Activated naive CD4-positive, alpha-beta T cell treated with anti-CD3 and anti-CD28 coated beads, Interleukin-2, amount 50 U/mL, for 16 hours (primary cell): ENCODE measurements at regions not wholly inside any gene's neighbourhood (a gene's known extent, or its start where the extent isn't known, plus 50 kb on each side); places are given as distances from the start of the nearest gene placed in this dataset.
"Not testable (repeated sequence)": the region's sequence is repeated elsewhere in the genome, so short reads cannot be mapped to it uniquely, and the experiment has no call there.

Experiments used
- DNase-seq: peaks from one replicate; pipeline ENCODE4 v3.0.0-alpha.2; 2020

GRCh38 chr6:163745536-163746400 is 331.2 kb downstream of the QKI start:
- no peak for DNase-seq

- DNase-seq, result no peak
Measured at GRCh38 chr6:163744256-163744925, 329.9 kb downstream of the QKI start.

GRCh38 chr6:163743796-163744195 is 329.3 kb downstream of the QKI start:
- DNase-seq, result no peak

GRCh38 chr6:163741743-163742363 is 327.3 kb downstream of the QKI start:
- no peak for DNase-seq

GRCh38 chr6:163741342-163741741 is 326.8 kb downstream of the QKI start:
- DNase-seq, result no peak

- DNase-seq, result no peak
Measured at GRCh38 chr6:163739966-163740365, 325.4 kb downstream of the QKI start.

- DNase-seq, result no peak
Measured at GRCh38 chr6:163739408-163739725, 324.8 kb downstream of the QKI start.

- DNase-seq, result no peak
Measured at GRCh38 chr6:163738725-163739407, 324.3 kb downstream of the QKI start.

- no peak for DNase-seq
Measured at GRCh38 chr6:163738304-163738703, 323.8 kb downstream of the QKI start.

GRCh38 chr6:163735076-163735475 is 320.6 kb downstream of the QKI start:
- no peak for DNase-seq

GRCh38 chr6:163733061-163733460 is 318.5 kb downstream of the QKI start:
- DNase-seq, result no peak

GRCh38 chr6:163732479-163732878 is 318.0 kb downstream of the QKI start:
- DNase-seq, result no peak

- not testable (repeated sequence) for DNase-seq
Measured at GRCh38 chr6:163732014-163732351, 317.5 kb downstream of the QKI start.

GRCh38 chr6:163731215-163732013 is 316.9 kb downstream of the QKI start:
- DNase-seq, result no peak

- DNase-seq, result no peak
Measured at GRCh38 chr6:163730246-163731210, 316.0 kb downstream of the QKI start.

- DNase-seq, result no peak
Measured at GRCh38 chr6:163729127-163729872, 314.8 kb downstream of the QKI start.

- no peak for DNase-seq
Measured at GRCh38 chr6:163728442-163729126, 314.1 kb downstream of the QKI start.

- no peak for DNase-seq
Measured at GRCh38 chr6:163726037-163726695, 311.6 kb downstream of the QKI start.
